K562 (cell line): ENCODE measurements at regions not wholly inside any gene's neighbourhood (a gene's known extent, or its start where the extent isn't known, plus 50 kb on each side); places are given as distances from the start of the nearest gene placed in this dataset.

Source experiments
- ATAC-seq: fragments of 200-7000 bp; cut with Tn5 transposase; 3 replicates; pipeline ENCODE4 v1.9.1; 2020; ENCODE audit warnings: moderate library complexity
- BruUV-seq: library from RNA; stranded (reverse); fragments of 400-500 nt; replicated peaks from 2 replicates; lab custom pipeline; 2021; lab: Mats Ljungman, UMichigan
- CTCF ChIA-PET: fragments of 300-600 bp; formaldehyde crosslinking; extraction: SDS; loops from one replicate; lab custom pipeline; 2021; ENCODE audit warnings: low intra/inter-chr PET ratio; lab: Yijun Ruan, JAX
- POLR2A ChIA-PET: fragments of 300-600, 350-650 bp; sonication (Branson Sonifier 250); formaldehyde crosslinking; extraction: SDS; loops from one replicate; lab custom pipeline; 2021; ENCODE audit warnings: antibody characterized with exemption, inconsistent platforms; lab: Yijun Ruan, JAX
- DNase-seq, 4 experiments: peaks; one replicate each; pipeline versions ENCODE4 v3.0.0 to v3.0.0-alpha.2; 2011 to 2018; ENCODE audit warnings: low spot score in 3 of 4, mixed read lengths in 3 of 4; ENCODE audit errors: extremely low read depth in 1 of 4
- FAIRE-seq: peaks from 2 replicates; lab custom pipeline; 2011; peaks lifted over from hg19 to GRCh38; lab: Jason Lieb, UNC
- H2AFZ ChIP-seq: 2 replicates; pipeline ENCODE4 v1.6.0; 2011; ENCODE audit warnings: low read depth, low read length, control low read depth, inconsistent platforms
- H3K27ac ChIP-seq: fragments of 200-600 bp; 3 replicates; pipeline ENCODE4 v1.8.0; 2011; ENCODE audit warnings: low read depth, mild to moderate bottlenecking, control low read depth, inconsistent platforms, low read length, moderate library complexity, mixed read lengths; ENCODE audit errors: extremely low read depth
- H3K27me3 ChIP-seq, 2 experiments: fragments of 300-600 bp in 1 of 2; 2 replicates in 1 of 2; 3 replicates in 1 of 2; pipeline versions ENCODE4 v1.6.0 to v1.8.0; 2011; ENCODE audit warnings: inconsistent platforms in 2 of 2, low read length in 2 of 2, mild to moderate bottlenecking in 1 of 2, mixed read lengths in 1 of 2, moderate library complexity in 1 of 2; ENCODE audit not compliant: control insufficient read depth in 2 of 2, insufficient read depth in 2 of 2
- H3K36me3 ChIP-seq: fragments of 300-600 bp; 3 replicates; pipeline ENCODE4 v1.8.0; 2011; ENCODE audit warnings: mild to moderate bottlenecking, low read length, inconsistent platforms; ENCODE audit not compliant: control insufficient read depth, insufficient read depth
- H3K4me1 ChIP-seq, 2 experiments: fragments of 200-600 bp in 1 of 2; replicated peaks in 1 of 2; 2 replicates in 1 of 2; 3 replicates in 1 of 2; pipeline versions ENCODE4 v1.5.1 to v1.8.0; 2011; ENCODE audit warnings: inconsistent platforms in 2 of 2, low read length in 2 of 2, mild to moderate bottlenecking in 1 of 2, mixed read lengths in 1 of 2, moderate library complexity in 1 of 2; ENCODE audit not compliant: control insufficient read depth in 2 of 2, insufficient read depth in 2 of 2
- H3K4me2 ChIP-seq: 2 replicates; pipeline ENCODE4 v1.6.1; 2011; ENCODE audit warnings: low read length, control low read depth, inconsistent platforms, mixed read lengths; ENCODE audit not compliant: insufficient read depth
- H3K4me3 ChIP-seq: fragments of 200-600 bp; sonication (generic), shearing (Covaris generic); 2 replicates; pipeline ENCODE4 v1.5.1; 2016; ENCODE audit warnings: control low read depth, inconsistent platforms
- H3K79me2 ChIP-seq: fragments of 200-600 bp; 3 replicates; pipeline ENCODE4 v1.8.0; 2011; ENCODE audit warnings: low read length, inconsistent platforms; ENCODE audit not compliant: control insufficient read depth, insufficient read depth
- H3K9ac ChIP-seq, 2 experiments: 2 replicates each; pipeline versions ENCODE4 v1.6.0 to v1.6.1; 2011; ENCODE audit warnings: low read depth in 2 of 2, low read length in 2 of 2, control low read depth in 1 of 2, inconsistent platforms in 1 of 2, mild to moderate bottlenecking in 1 of 2, mixed read lengths in 1 of 2; ENCODE audit not compliant: insufficient read depth in 1 of 2
- H3K9me1 ChIP-seq: one replicate; pipeline ENCODE4 v1.6.0; 2011; ENCODE audit warnings: inconsistent platforms, mild to moderate bottlenecking, low read length, moderate library complexity; ENCODE audit not compliant: control insufficient read depth, insufficient read depth
- H3K9me3 ChIP-seq: replicated peaks from 2 replicates; pipeline ENCODE4 v1.5.1; 2011; ENCODE audit warnings: low read depth, low read length, inconsistent platforms; ENCODE audit not compliant: control insufficient read depth, insufficient read depth
- H4K20me1 ChIP-seq: replicated peaks from 2 replicates; pipeline ENCODE4 v1.6.1; 2011; ENCODE audit warnings: low read length, inconsistent platforms, mixed read lengths; ENCODE audit not compliant: control insufficient read depth, insufficient read depth
- CEBPB ChIP-seq: fragments of 450-650 bp; IDR thresholded peaks from 2 replicates; pipeline ENCODE4 v1.6.1; 2016; ENCODE audit warnings: missing genetic modification characterization, missing compliant biosample characterization
- JUNB ChIP-seq: fragments of 450-650 bp; formaldehyde crosslinking; conservative IDR thresholded peaks from 2 replicates; pipeline ENCODE4 v1.4.0; 2020; ENCODE audit warnings: mild to moderate bottlenecking
- MAFF ChIP-seq: IDR thresholded peaks from 2 replicates; pipeline ENCODE4 v1.6.1; 2012; ENCODE audit warnings: low read length, improper control_type of control experiment
- NCOA4 ChIP-seq: fragments of 450-650 bp; IDR thresholded peaks from 2 replicates; pipeline ENCODE4 v1.6.1; 2018; ENCODE audit warnings: mild to moderate bottlenecking; ENCODE audit not compliant: partially characterized antibody
- SMARCC2 ChIP-seq: fragments of 450-650 bp; IDR thresholded peaks from 2 replicates; pipeline ENCODE4 v1.6.1; 2017; ENCODE audit warnings: antibody characterized with exemption, moderate library complexity, mild to moderate bottlenecking, low read depth
- SRSF9 ChIP-seq: fragments of 200-400 bp; formaldehyde crosslinking; IDR thresholded peaks from 2 replicates; pipeline ENCODE4 v1.6.1; 2017; ENCODE audit warnings: low read depth, low read length, borderline replicate concordance
- STAT5A ChIP-seq: IDR thresholded peaks from 2 replicates; pipeline ENCODE4 v1.6.1; 2012; ENCODE audit warnings: low read length, inconsistent platforms, borderline replicate concordance
- TEAD1 ChIP-seq, 2 experiments: fragments of 450-650 bp in 1 of 2; sonication (generic) in 1 of 2; formaldehyde crosslinking; IDR thresholded peaks; 2 replicates each; pipeline versions ENCODE4 v1.4.0 to v1.8.0; 2020 to 2022; ENCODE audit warnings: mild to moderate bottlenecking in 2 of 2, missing genetic modification reagents in 1 of 2
- ZNF23 ChIP-seq: fragments of 250-450 bp; sonication (Bioruptor Pico); IDR thresholded peaks from 2 replicates; pipeline ENCODE4 v1.4.0; 2020; ENCODE audit warnings: mild to moderate bottlenecking
- ZNF79 ChIP-seq: fragments of 250-450 bp; sonication (Bioruptor Pico); IDR thresholded peaks from 2 replicates; pipeline ENCODE4 v1.4.0; 2020; ENCODE audit warnings: low read depth, mild to moderate bottlenecking, moderate library complexity
- WGBS: fragments of 100-300 bp; shearing (Covaris generic); methylation state at CpG from one replicate; pipeline ENCODE4 v1.1.6; 2016; ENCODE audit warnings: low coverage, mixed read lengths; ENCODE audit not compliant: insufficient coverage; ENCODE audit errors: missing lambda C conversion rate; 5-methylcytosine and 5-hydroxymethylcytosine counted together
- in situ Hi-C: fragments of 300-500 bp; cut with MboI; formaldehyde crosslinking; loops from 4 replicates; pipeline ENCODE4 v1.15.0; 2018; ENCODE audit warnings: inconsistent platforms, mixed read lengths
- intact Hi-C: fragments of 100-400 bp; cut with micrococcal nuclease; formaldehyde crosslinking; loops from 2 replicates; pipeline ENCODE4 v1.14.2; 2022
- TF ChIP-seq, protein P1 (sequence below): sonication (generic); IDR thresholded peaks from 2 replicates; pipeline ENCODE4 v1.6.1; 2016
- TF ChIP-seq, protein P2 (sequence below): sonication (generic); formaldehyde crosslinking; IDR thresholded peaks from 2 replicates; pipeline ENCODE4 v1.8.0; 2022; ENCODE audit warnings: mild to moderate bottlenecking, missing genetic modification reagents

DNA sequence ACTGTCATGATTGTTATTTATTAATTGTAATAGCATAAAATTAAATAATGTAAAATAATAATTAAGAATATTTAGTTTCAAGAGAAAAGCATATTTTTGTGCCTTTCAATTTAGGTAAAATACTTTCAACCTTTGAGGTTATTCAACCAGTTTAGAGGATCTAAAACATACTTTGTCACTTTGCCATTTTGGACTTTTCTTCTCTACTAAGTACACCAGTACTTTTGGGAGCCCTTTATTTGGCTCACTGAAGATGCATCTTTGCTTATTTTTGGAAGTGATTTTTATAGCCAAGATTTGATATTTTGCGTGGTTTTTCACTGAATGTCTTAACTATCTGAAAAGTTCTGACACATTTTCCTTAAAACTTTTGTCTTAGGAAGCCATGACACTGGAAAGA is 860.5 kb downstream of the SORCS1 start:
- BruUV-seq = no TSS peak
- no peak for FAIRE-seq
- Histone ChIP-seq H4K20me1 (no peaks in the 10 kb centered on the region), H3K4me1 (no peaks in the 10 kb centered on the region), H3K79me2 (no peaks in the 10 kb centered on the region), H2AFZ (no peak overlapping the region), H3K36me3 (no peaks in the 10 kb centered on the region), H3K4me2 (no peak overlapping the region), H3K27me3 (no peaks in the 10 kb centered on the region), H3K9ac (no peak overlapping the region), H3K4me3 (no peak overlapping the region)
- no peak for DNase-seq
- CTCF ChIA-PET = no interaction called here
- intact Hi-C loops = no loop called here
- 0% methylated on average over 1 of the region's 1 CpG for WGBS
- in situ Hi-C loops = no loop called here
- no peak for ATAC-seq
- TF ChIP-seq, protein P1, sequence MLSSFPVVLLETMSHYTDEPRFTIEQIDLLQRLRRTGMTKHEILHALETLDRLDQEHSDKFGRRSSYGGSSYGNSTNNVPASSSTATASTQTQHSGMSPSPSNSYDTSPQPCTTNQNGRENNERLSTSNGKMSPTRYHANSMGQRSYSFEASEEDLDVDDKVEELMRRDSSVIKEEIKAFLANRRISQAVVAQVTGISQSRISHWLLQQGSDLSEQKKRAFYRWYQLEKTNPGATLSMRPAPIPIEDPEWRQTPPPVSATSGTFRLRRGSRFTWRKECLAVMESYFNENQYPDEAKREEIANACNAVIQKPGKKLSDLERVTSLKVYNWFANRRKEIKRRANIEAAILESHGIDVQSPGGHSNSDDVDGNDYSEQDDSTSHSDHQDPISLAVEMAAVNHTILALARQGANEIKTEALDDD = no peak
- TF ChIP-seq SRSF9 = no peak
- no peak for TF ChIP-seq ZNF23 (CRISPR knock-in tag)
- TF ChIP-seq, all 486 proteins: peak for 0
- H3K9me1 ChIP-seq = no peaks in the 10 kb centered on the region
- POLR2A ChIA-PET = no interaction called here
- H3K9me3 ChIP-seq = no peaks in the 10 kb centered on the region
- H3K27ac ChIP-seq = no peak overlapping the region

DNA sequence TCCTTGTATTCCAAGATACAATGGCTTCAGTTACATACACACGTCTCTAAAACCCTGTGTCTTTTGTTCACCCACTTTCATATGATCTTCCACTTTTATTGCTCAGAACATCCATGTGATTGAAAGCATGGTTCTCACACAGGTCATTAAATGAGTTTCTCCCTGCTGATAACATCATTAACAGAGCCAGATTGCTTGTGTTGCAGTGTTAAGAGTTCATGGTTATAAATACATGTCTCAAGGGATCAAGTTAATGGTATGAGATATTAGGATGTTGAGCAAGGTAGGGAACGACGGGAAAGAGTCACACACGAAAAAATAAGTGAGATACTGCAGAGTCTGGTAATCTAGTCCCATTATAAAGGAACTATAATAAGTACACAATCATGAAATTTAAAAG is 861.5 kb downstream of the SORCS1 start:
- Histone ChIP-seq H2AFZ (no peak overlapping the region), H3K9me1 (no peaks in the 10 kb centered on the region), H4K20me1 (no peaks in the 10 kb centered on the region), H3K79me2 (no peaks in the 10 kb centered on the region)
- DNase-seq = no peak
- no peak for FAIRE-seq
- TF ChIP-seq ZNF79 (CRISPR knock-in tag) (no peak), NCOA4 (no peak), MAFF (no peak), STAT5A (no peak), SMARCC2 (no peak), TEAD1 (CRISPR knock-in tag; IDR thresholded peaks at IDR 0.05) (no peak), CEBPB (tag) (no peak), JUNB (CRISPR knock-in tag) (no peak)
- TF ChIP-seq, protein P2, sequence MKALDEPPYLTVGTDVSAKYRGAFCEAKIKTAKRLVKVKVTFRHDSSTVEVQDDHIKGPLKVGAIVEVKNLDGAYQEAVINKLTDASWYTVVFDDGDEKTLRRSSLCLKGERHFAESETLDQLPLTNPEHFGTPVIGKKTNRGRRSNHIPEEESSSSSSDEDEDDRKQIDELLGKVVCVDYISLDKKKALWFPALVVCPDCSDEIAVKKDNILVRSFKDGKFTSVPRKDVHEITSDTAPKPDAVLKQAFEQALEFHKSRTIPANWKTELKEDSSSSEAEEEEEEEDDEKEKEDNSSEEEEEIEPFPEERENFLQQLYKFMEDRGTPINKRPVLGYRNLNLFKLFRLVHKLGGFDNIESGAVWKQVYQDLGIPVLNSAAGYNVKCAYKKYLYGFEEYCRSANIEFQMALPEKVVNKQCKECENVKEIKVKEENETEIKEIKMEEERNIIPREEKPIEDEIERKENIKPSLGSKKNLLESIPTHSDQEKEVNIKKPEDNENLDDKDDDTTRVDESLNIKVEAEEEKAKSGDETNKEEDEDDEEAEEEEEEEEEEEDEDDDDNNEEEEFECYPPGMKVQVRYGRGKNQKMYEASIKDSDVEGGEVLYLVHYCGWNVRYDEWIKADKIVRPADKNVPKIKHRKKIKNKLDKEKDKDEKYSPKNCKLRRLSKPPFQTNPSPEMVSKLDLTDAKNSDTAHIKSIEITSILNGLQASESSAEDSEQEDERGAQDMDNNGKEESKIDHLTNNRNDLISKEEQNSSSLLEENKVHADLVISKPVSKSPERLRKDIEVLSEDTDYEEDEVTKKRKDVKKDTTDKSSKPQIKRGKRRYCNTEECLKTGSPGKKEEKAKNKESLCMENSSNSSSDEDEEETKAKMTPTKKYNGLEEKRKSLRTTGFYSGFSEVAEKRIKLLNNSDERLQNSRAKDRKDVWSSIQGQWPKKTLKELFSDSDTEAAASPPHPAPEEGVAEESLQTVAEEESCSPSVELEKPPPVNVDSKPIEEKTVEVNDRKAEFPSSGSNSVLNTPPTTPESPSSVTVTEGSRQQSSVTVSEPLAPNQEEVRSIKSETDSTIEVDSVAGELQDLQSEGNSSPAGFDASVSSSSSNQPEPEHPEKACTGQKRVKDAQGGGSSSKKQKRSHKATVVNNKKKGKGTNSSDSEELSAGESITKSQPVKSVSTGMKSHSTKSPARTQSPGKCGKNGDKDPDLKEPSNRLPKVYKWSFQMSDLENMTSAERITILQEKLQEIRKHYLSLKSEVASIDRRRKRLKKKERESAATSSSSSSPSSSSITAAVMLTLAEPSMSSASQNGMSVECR = no peak
- TF ChIP-seq, all 486 proteins: peak for 0
- CTCF ChIA-PET = no interaction called here
- no peak overlapping the region for H3K9ac ChIP-seq
- H3K27ac ChIP-seq = no peak overlapping the region
- no peaks in the 10 kb centered on the region for H3K36me3 ChIP-seq
- BruUV-seq = no TSS peak
- no peak for ATAC-seq
- H3K9me3 ChIP-seq = no peaks in the 10 kb centered on the region
- H3K27me3 ChIP-seq = no peaks in the 10 kb centered on the region
- no peak overlapping the region for H3K4me2 ChIP-seq
- no peak overlapping the region for H3K4me3 ChIP-seq
- WGBS = 0% methylated on average over 4 of the region's 4 CpGs
- intact Hi-C loops = no loop called here
- no peaks in the 10 kb centered on the region for H3K4me1 ChIP-seq
- in situ Hi-C loops = no loop called here
- POLR2A ChIA-PET = no interaction called here
